DMS 273 (cell line): ENCODE measurements at regions not wholly inside any gene's neighbourhood (a gene's known extent, or its start where the extent isn't known, plus 50 kb on each side); places are given as distances from the start of the nearest gene placed in this dataset.

Source experiments
- DNase-seq: peaks from one replicate; lab custom pipeline; 2025; ENCODE audit not compliant: unreplicated experiment; lab: John Stamatoyannopoulos, UW

GRCh38 chr11:87374038-87374807 is 336.5 kb downstream of the TMEM135 start:
- no peak for DNase-seq
